Neural progenitor cell (in vitro differentiated cells): ENCODE measurements at regions not wholly inside any gene's neighbourhood (a gene's known extent, or its start where the extent isn't known, plus 50 kb on each side); places are given as distances from the start of the nearest gene placed in this dataset.

Source experiments
- EZH2 ChIP-seq: fragments of 200-600 bp; sonication (generic); IDR thresholded peaks from 2 replicates; pipeline ENCODE4 v1.6.1; 2017; ENCODE audit warnings: antibody characterized with exemption, mild to moderate bottlenecking, moderate library complexity
- TF ChIP-seq, protein P1 (sequence below): fragments of 200-600 bp; sonication (generic); IDR thresholded peaks from 2 replicates; pipeline ENCODE4 v1.5.1; 2017; ENCODE audit warnings: antibody characterized with exemption, mild to moderate bottlenecking

- TF ChIP-seq, protein P1, sequence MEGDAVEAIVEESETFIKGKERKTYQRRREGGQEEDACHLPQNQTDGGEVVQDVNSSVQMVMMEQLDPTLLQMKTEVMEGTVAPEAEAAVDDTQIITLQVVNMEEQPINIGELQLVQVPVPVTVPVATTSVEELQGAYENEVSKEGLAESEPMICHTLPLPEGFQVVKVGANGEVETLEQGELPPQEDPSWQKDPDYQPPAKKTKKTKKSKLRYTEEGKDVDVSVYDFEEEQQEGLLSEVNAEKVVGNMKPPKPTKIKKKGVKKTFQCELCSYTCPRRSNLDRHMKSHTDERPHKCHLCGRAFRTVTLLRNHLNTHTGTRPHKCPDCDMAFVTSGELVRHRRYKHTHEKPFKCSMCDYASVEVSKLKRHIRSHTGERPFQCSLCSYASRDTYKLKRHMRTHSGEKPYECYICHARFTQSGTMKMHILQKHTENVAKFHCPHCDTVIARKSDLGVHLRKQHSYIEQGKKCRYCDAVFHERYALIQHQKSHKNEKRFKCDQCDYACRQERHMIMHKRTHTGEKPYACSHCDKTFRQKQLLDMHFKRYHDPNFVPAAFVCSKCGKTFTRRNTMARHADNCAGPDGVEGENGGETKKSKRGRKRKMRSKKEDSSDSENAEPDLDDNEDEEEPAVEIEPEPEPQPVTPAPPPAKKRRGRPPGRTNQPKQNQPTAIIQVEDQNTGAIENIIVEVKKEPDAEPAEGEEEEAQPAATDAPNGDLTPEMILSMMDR: no peak
- TF ChIP-seq EZH2: no peak
Observed at GRCh38 chr6:8906699-8907098, 471.4 kb upstream of the SLC35B3 start.
